HPDE6-E6E7 (cell line): ENCODE measurements at regions not wholly inside any gene's neighbourhood (a gene's known extent, or its start where the extent isn't known, plus 50 kb on each side); places are given as distances from the start of the nearest gene placed in this dataset.

ENCODE experiments used
- DNase-seq: peaks from one replicate; pipeline ENCODE4 v3.0.0; 2011; ENCODE audit warnings: missing footprints; ENCODE audit errors: extremely low spot score

DNA sequence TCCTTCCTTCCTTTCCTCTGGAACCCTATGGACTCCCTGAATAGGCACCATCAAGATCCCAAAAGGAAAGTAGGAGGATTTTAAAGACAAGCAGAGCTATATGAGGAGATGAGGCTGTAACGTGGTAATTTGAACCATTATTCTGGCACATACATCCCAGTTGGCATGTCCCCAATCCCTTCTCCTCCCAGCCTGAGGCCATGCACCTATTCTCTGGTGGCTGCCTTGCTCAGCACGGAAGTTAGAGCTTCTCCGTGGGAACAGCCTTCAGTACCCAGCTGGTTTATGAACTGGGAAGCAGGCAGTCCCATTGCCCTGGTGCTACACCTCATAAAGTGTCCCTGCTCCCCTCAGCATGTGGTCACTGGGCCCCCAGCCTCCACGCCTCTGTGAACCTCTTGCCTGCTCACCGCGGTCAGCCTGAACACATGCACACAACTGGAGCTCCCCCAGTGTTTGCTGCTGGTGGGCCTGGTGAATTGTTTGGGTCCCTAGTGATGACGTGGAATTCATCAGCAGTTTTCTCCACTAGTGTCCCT, 139.9 kb upstream of the PLET1 start:
- no peak for DNase-seq

DNA sequence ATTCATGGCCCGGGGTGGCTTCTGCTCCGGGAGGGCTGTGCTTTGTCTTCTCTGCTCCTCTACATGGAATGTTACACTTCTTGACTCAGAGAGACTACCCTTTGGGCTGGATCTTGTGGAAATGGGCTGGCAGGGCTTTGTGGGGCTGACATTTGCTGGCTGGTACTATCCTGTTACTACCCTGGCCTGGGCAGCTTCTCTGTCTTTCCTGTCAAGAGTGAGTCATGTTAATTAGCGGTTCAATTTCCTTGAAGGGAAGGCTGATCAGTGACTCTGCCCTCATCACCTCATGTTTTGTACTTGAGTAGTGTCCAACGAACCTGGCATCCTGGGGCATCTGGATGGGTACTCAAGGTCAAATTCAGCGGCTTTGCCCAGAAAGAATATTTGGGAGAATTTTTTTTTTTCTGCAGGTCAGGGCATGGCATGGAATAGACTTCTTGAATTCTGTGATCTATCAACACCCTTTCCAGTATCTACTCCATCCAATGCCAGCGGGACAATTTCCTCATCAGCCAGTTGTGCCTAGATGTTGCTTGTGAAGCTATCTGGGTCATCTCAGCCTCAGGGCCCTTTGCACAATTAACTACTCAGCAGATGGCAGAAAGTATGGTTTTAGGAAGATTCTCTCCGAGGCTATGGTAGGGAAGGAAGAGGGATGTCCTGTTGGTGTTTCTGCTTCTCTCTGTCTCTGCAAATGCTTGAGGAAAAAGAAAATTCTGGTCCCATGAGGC, 140.5 kb upstream of the PLET1 start:
- DNase-seq: peak; percentile 10

DNA sequence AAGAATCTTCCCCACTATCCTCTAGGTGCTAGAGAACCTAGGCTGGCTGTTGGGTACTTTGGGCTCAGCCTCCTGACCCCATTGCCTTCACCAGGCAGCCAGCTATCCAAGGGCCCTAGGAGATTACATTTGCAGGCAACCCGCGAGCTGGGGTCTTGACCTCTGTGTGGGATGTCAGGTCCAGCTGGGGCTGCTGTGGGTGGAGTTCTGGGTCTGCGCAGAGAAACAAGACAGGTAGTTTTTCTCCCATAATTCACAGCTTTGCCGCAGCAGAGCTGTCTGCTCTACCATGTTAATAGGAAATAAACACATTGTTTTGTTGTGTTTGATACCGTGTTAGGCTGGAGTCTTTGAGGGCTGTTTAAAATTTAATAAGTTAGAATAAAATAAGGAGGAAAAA, 142.8 kb upstream of the PLET1 start:
- DNase-seq: no peak

DNA sequence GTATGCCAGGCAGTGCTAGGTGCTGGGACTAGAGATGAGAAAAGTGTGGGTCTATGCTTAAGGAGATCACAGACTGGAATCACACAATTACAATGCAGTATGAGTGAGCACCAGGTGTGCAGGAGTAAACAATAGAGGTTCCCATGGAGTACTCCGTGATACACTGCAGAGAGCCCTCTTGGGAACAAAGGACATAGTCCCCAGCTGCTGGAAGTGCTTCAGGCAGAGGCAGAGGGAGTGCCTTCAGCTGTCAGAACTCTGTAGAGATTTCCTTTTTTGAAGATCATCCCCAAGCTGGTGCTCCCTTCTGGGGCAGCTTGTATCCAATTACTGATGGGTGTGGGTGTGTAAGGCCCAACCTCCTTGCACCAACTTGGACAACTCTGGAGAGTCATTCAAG, 143.5 kb upstream of the PLET1 start:
- no peak for DNase-seq

DNA sequence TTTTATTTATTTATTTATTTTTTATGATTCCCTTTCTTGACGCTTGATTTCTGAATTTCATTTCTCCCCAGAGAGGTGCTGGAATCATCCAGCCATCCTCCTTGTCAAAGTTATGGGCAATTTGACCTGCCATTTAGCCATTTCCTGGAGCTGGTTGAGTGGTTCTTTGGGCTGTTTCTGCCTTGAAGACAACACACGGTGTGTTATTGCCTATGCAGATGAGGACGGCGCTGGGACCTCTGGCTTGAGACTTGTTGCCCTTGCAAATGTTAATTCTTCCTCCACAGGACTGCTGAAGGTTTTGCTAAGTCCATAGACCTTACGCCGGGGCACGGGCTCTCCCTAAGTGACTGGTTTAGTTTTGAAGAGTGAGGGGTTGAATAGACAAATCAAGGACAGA, 147.9 kb upstream of the PLET1 start:
- DNase-seq: no peak

DNA sequence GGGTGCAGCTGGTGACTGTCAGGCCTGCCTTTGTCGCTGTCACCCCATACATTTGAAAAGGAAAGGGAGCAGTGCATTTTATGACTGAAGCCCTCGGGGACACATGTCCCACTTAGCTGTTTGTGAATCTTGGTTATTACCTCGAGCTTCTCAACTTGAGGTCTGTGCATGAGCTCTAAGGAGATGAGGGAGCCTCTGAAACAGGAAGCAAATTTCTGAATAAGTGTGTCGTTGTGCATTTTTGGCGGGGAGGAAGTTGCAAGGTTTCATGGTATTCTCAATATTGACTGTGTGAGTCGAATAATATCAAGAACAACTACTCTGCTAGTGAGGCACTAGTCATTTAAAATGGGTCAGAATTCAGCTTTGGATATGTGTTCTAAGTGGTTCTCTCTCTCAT, 149.7 kb upstream of the PLET1 start:
- DNase-seq: no peak

DNA sequence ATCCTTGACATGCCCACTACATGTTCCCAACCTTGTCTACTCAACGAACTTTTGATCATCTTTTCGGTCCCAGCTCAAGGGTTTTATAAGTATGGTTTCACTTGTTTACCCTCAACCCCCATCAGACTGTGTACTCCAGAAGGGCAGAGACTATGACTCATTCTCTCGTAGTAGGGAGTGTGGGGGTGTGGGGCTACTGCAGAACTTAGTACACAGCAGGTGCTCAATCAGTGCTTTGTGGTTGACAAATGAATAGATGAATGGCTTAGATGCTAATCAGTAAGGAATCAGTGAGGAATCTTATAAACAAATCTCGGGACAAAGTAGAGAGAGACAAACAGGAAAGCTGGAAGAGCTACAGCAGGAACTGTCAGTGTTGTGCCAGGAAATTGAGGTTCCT, 151.7 kb upstream of the PLET1 start:
- no peak for DNase-seq

DNA sequence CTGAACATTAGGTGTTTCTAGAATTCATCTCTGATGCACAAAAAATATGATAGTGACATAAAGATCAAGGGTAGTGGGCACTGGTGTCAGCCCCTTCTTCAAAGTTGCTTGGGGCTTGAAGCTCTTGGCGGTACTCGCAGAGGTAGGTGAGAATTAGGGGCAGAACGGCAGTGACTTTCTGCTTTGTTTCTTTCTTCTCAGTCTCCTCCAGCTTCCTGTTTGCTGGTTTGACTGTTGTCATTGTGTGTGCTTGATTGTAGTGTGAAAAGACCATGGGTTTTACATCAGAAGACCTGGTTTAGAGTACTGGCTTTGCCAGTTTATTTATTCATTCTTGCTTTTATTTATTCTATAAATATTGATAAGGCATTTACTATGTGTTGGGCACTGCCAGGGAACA, 156.7 kb upstream of the PLET1 start:
- no peak for DNase-seq

DNA sequence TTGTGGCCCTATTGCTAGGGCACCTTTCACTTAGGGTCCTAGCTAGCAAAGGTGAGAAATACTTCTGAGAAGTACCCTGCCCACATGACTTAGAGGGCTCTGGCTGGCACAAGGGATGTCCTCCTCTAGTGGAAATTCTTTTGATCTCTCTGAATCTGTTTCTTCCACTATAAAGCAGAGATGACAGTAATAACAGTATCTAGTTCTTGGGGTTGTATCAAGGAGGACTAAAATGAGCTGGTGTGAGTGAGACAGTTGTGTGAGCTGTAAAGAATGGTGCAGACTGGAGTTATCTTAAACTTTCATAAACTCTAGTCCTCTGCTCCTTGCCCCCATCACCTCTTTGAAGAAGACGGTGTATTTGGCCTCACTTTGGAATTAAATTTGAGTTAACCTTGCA, 157.8 kb upstream of the PLET1 start:
- DNase-seq: no peak

DNA sequence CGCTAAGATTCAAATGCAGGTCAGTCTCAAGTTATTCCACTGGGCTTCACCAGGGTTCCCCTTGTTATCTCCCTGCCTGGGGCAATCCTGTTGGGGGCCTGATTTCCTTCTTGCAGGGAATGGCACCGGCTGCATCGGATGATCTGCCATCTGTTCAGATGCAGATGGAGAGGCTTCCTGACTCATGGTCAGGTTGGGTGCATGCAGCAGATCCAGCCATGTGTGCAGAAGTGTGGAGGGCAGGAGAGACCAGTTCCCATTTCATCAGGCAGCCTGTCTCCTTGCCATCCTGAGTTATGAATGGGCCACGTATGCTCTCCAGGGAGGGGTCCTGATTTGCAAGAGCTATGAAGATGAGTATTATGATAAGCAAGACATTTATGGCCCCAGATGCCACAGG, 161.2 kb upstream of the PLET1 start:
- no peak for DNase-seq

DNA sequence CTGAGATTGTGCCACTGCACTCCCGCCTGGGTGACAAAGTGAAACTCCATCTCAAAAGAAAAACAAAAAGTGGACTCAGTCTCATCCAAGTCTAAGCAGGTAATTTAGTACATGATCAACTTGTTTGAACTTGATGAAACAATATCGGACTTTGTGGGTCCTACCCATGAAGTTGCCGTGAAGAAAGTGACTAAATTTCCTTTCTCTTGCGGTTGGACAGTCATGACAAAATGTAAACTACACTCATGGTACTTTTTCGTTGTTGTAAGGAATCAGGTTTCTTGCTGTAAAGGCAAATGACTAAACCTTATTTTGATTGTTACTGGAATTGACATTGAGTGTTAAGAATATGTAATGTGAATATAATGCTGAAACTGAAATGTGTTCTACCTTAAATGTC, 164.5 kb upstream of the PLET1 start:
- peak; percentile 21 for DNase-seq

DNA sequence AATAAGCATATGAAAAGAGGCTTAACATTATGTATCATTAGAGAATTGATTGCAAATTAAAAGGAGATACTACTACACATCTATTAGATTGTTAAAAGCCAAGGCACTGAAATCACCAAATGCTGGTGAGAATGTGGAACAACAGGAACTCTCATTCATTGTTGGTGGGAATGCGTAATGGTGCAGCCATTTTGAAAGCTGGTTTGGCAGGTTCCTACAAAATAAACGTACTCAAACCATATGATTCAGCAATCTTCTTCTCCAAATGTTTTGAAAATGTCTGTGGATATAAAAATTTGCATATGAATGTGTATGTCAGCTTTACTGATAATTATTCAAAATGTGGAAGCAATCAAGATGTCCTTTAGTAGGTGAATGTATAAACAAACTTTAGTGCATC, 176.4 kb upstream of the PLET1 start:
- no peak for DNase-seq

DNA sequence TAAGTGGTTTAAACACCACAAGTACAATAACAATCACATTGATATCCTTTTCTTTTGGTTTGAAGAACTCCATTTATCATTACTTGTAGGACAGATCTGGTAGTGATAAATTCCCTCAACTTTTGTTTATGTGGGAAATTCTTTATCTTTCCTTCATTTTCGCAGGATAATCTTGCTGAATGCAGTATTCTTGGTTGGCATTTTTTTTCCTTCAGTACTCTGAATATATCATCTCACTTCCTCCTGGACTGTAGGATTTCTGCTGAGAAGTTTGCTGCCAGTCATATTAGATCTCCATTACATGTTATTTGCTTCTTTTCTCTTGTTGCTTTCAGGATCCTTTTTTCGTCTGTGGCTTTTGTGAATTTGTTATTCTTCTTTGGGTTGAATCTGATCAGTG, 179.0 kb upstream of the PLET1 start:
- no peak for DNase-seq

DNA sequence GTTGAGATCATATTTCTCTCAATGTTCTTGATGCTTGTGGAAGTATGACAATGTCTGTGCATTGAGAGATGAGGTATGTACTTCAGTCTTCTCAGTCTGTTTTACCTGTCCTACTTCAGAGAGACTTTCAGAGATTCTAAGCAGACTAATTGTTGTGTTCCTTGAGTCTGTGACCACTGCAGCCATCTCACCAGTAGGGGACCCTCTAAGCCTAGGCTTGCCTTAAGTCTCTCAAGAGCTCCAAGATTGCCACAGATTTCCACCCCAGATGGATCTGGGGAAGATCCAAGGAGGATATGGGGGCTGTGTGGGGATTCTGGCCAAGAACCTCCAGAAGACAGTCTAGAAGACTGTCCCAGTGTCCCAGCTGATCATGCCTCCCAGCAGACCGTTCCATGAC, 179.9 kb upstream of the PLET1 start:
- DNase-seq: no peak

DNA sequence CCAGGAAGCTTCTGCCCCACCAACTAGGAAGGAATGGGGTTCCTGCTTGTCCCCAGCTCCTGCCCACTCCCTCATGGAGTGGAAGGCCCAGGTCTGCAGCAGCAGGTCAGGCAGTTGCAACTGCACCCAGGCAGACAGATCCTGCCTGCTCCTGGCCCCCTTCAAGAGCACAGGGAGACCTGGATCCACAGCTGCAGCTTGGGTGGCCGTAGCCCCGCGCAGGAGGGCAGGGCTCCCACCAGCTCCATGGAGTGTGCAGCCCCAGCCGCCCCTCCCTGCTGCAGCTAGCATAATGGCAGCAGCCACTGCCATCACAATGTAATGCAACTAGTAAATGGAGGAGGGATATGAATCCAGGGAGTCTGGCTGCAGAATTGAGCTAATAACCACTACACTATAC, 187.5 kb upstream of the PLET1 start:
- DNase-seq: no peak

DNA sequence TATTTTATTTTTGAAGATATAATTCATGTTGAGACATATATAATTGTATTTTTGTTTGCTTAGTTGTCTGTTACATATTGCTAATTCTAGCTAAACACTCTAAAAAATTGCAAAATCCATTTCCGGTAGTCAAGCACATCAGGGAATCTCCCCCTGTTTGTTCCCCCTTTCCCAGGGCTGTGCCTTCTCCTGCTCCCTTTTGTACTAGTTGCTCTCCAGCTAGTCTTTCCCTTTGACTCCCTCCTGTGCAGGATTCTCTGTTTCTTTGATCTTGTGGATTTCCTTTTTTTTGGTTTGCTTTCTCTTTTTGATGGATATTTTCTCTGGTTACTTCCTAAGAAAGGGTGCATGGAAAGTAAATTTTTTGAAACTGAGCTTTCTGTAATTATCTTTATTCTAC, 188.1 kb upstream of the PLET1 start:
- no peak for DNase-seq

DNA sequence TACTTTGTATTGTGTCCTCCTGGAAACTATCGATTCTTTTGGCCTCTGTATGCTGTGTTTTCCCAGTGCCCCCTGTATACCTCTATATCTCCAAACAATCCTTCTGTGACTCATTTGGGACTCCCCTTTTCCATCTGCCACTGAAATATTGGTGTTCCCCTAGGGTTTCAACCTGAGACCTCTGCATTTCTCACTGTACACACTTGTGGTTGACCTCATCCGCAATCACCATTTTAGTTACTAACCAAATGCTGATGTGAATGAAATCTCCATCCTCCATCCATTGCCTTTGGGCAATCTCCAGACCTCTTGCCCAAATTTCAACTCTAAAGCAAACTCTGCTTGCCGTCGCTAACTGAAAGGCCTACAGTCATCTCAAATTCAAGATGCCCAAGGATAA, 190.6 kb upstream of the PLET1 start:
- DNase-seq: no peak

DNA sequence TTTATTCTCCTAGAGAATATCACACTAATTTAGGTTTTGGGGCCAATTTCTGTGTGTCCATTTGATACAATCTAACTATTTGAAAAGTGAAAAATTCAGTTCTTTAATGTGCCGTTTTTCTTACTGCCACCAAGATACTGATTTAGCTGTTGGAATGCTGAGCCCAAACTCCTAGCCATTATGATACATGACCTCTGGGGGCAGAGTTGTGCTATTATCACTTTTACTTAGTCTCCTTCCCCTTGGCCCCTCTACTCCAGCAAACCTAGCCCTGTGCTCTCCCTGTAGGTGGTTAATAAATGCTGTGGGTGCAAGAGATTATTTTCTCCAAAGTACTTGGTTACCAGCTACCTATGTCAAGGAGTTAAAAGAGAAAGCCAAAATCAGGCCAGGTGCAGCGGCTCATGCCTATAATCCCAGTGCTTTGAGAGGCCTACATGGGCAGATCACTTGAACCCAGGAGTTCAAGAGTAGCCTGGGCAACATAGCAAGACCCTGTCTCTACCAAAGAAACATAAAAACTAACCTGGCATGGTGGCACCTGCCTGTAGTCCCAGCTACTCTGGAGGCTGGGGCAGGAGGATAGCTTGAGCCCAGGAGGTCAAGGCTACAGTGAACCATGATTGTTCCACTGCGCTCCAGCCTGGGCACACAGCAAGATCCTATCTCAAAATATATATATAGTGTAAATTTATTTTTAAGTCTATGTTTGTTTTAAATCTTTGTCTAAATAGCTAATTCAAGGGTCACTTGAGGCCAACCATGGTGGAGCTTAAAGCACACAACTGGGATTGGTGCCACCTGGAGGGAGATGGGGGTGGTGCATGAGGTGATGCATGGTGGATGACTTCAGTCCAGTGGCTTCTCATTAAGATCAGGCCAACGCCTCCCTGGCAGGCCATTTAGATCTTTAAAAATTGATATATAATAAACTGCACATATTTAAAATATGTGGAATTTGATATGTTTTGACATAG, 193.2 kb upstream of the PLET1 start:
- no peak for DNase-seq

DNA sequence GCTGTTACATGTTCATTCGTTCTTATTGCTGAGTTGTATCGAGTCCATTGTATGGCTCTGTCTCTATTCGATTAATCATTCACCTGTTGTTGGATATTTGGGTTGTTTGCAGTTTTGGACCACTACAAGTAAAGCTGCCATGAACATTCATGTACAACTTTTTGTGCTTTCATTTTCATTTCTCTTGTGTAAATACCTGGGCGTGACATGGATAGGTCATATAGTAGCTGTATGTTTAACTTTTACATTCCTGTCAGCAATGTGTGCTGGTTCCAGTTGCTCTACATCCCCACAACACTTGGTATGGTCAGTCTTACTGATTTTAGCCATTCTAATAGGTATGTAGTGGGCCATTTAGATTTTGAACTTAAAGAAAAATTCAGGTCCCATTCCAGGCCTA, 194.2 kb upstream of the PLET1 start:
- DNase-seq: no peak

DNA sequence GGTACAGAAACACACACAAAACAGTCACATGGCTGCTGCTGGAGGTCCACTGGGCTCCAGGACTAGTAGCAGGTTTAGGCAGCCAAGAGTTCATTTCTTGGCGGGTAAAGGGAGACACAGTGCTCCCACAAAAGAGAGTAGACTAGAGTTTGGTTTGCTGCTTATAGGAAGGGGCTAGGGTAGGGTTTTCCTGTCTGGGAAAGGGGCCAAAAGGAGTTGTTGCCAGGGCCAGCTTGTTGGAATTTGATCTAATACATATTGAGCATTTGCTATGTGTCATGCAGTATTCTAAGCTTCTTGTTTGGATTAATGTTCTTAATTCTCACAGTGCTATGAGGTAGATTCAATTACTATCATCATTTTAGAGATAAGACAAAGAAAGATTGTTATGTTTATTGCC, 195.1 kb upstream of the PLET1 start:
- DNase-seq: no peak

DNA sequence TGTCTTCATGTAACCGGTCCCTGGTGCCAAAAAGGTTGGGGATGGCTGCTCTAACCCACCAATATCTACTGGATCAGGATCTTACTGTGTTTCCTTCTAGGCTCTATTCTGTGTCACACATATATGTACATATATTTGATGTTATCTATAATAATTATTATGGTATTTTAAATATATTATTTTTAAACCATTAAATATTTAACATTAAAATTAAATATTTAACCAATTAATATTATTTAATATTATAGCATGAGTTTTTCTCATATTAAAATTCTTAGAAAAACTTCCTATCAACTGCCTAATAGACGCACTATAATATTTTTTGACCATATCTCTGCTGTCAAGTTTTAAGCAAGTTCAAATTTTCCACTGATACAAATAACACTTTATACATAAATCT, 196.9 kb upstream of the PLET1 start:
- DNase-seq: no peak

DNA sequence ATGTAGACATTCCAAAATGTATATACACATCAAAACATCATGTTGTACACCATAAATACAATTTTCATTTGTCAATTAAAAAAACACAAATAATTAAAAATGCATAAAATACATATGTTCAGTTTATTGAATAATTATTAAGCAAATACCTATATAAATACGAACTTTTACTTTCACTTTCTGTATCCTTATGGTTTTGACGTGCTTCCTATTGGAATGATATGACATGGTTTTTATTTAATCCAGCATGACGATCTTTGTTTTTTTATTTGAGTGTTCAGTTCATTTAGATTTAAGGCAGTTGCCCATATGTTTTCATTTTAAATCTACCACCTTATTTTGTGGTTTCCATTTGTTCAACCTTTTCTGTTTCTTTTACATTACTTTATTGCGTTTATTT, 198.3 kb upstream of the PLET1 start:
- DNase-seq: no peak

DNA sequence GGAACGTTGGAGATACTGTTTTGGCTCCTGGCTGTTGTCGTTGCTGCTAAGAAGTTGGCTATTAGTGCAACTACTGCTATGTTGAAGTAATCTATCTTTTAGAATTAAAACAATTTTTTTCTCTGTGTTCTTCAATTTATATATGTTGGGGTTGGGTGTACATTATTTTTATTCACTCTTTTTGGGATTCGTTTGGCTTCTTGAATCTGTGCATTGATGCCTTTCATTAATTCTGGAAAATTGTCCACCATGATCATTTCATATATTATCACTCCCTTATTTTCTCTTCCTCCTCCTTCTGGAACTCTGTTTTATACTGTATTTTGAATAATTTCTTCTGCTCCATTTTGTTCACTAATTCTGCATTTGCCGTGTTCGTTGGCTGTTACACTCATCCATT, 199.5 kb upstream of the PLET1 start:
- DNase-seq: no peak
